Uterus (tissue), 3 donors: ENCODE measurements at regions not wholly inside any gene's neighbourhood (a gene's known extent, or its start where the extent isn't known, plus 50 kb on each side); places are given as distances from the start of the nearest gene placed in this dataset.

Experiments
- DNase-seq, 2 donors: peaks; one replicate each; pipeline ENCODE4 v3.0.0-alpha.2; 2019 to 2020
- H3K27ac ChIP-seq, 2 donors: fragments of 200-600 bp; sonication (generic); 1 replicate in 1 of 2; 2 replicates in 1 of 2; pipeline ENCODE4 v1.5.1; 2016 to 2018
- H3K27me3 ChIP-seq, 2 donors: fragments of 200-600 bp; sonication (generic); one replicate each; pipeline ENCODE4 v1.5.1; 2018 to 2019; ENCODE audit warnings: control low read depth in 1 of 2
- H3K36me3 ChIP-seq, 2 donors: fragments of 200-600 bp; sonication (generic); one replicate each; pipeline ENCODE4 v1.5.1; 2019; ENCODE audit warnings: control low read depth in 1 of 2
- H3K4me1 ChIP-seq, 2 donors: fragments of 200-600 bp; sonication (generic); one replicate each; pipeline ENCODE4 v1.5.1; 2018 to 2019; ENCODE audit warnings: control low read depth in 1 of 2
- H3K4me3 ChIP-seq, 2 donors: fragments of 200-600 bp; sonication (generic); 1 replicate in 1 of 2; 2 replicates in 1 of 2; pipeline ENCODE4 v1.5.1; 2018 to 2019; ENCODE audit warnings: mild to moderate bottlenecking in 1 of 2
- H3K9me3 ChIP-seq, 2 donors: fragments of 200-600 bp; sonication (generic); one replicate each; pipeline ENCODE4 v1.5.1; 2019; ENCODE audit warnings: control low read depth in 1 of 2
- POLR2A ChIP-seq, 2 donors: fragments of 450-650 bp; IDR thresholded peaks; one replicate each; pipeline ENCODE4 v1.6.1; 2016; ENCODE audit warnings: antibody characterized with exemption in 2 of 2, mild to moderate bottlenecking in 1 of 2, moderate library complexity in 1 of 2
- intact Hi-C: fragments of 100-400 bp; cut with DNase I; formaldehyde crosslinking; loops from one replicate; pipeline ENCODE4 v1.15.1; 2023; ENCODE audit warnings: low total_unique reads
- TF ChIP-seq, protein P1 (sequence below), 4 experiments: fragments of 200-600 bp in 2 of 4; fragments of 450-650 bp in 2 of 4; sonication (generic) in 2 of 4; IDR thresholded peaks; one replicate each; pipeline ENCODE4 v1.5.1; 2016 to 2019; ENCODE audit warnings: antibody characterized with exemption in 4 of 4, mild to moderate bottlenecking in 2 of 4, moderate library complexity in 1 of 4
- donor health status: DM: yes; HTN: yes; CAD: no.

- no peak overlapping the region for H3K4me3 ChIP-seq
- H3K9me3 ChIP-seq, result no peaks in the 10 kb centered on the region
- no peak for DNase-seq
- TF ChIP-seq, protein P1, sequence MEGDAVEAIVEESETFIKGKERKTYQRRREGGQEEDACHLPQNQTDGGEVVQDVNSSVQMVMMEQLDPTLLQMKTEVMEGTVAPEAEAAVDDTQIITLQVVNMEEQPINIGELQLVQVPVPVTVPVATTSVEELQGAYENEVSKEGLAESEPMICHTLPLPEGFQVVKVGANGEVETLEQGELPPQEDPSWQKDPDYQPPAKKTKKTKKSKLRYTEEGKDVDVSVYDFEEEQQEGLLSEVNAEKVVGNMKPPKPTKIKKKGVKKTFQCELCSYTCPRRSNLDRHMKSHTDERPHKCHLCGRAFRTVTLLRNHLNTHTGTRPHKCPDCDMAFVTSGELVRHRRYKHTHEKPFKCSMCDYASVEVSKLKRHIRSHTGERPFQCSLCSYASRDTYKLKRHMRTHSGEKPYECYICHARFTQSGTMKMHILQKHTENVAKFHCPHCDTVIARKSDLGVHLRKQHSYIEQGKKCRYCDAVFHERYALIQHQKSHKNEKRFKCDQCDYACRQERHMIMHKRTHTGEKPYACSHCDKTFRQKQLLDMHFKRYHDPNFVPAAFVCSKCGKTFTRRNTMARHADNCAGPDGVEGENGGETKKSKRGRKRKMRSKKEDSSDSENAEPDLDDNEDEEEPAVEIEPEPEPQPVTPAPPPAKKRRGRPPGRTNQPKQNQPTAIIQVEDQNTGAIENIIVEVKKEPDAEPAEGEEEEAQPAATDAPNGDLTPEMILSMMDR (IDR thresholded peaks at IDR 0.05), result no peak
- TF ChIP-seq POLR2A (IDR thresholded peaks at IDR 0.05), result no peak
- intact Hi-C loops, result no loop called here
- no peaks in the 10 kb centered on the region for H3K36me3 ChIP-seq
- no peaks in the 10 kb centered on the region for H3K4me1 ChIP-seq
- no peak overlapping the region for H3K27ac ChIP-seq
- H3K27me3 ChIP-seq, result no peaks in the 10 kb centered on the region
These were observed 899.3 kb downstream of the STIM2 start for GRCh38 chr4:27759611-27760575.

- TF ChIP-seq, protein P1 (IDR thresholded peaks at IDR 0.05), result no peak
- TF ChIP-seq POLR2A (IDR thresholded peaks at IDR 0.05), result no peak
- H3K36me3 ChIP-seq, result no peaks in the 10 kb centered on the region
- no peaks in the 10 kb centered on the region for H3K4me1 ChIP-seq
- intact Hi-C loops, result no loop called here
- DNase-seq, result no peak
- no peak overlapping the region for H3K27ac ChIP-seq
- H3K27me3 ChIP-seq, result no peaks in the 10 kb centered on the region
- no peaks in the 10 kb centered on the region for H3K9me3 ChIP-seq
- no peak overlapping the region for H3K4me3 ChIP-seq
These were observed 903.3 kb downstream of the STIM2 start for GRCh38 chr4:27763830-27764525.

- no peaks in the 10 kb centered on the region for H3K36me3 ChIP-seq
- no peaks in the 10 kb centered on the region for H3K9me3 ChIP-seq
- no peaks in the 10 kb centered on the region for H3K27me3 ChIP-seq
- no peak for DNase-seq
- TF ChIP-seq POLR2A (IDR thresholded peaks at IDR 0.05), result no peak
- TF ChIP-seq, protein P1 (IDR thresholded peaks at IDR 0.05), result no peak
- no peaks in the 10 kb centered on the region for H3K4me1 ChIP-seq
- no peak overlapping the region for H3K4me3 ChIP-seq
- H3K27ac ChIP-seq, result no peak overlapping the region
- intact Hi-C loops, result no loop called here
These were observed 903.8 kb downstream of the STIM2 start for GRCh38 chr4:27764526-27764837.

- Histone ChIP-seq H3K27me3 (no peaks in the 10 kb centered on the region), H3K36me3 (no peaks in the 10 kb centered on the region), H3K4me1 (no peaks in the 10 kb centered on the region), H3K27ac (no peak overlapping the region), H3K4me3 (no peak overlapping the region), H3K9me3 (no peaks in the 10 kb centered on the region)
- DNase-seq, result no peak
- no peak for TF ChIP-seq POLR2A (IDR thresholded peaks at IDR 0.05)
- TF ChIP-seq, protein P1 (IDR thresholded peaks at IDR 0.05), result no peak
- intact Hi-C loops, result no loop called here
These were observed 910.3 kb downstream of the STIM2 start for GRCh38 chr4:27770895-27771294.

GRCh38 chr4:27775156-27775555 lies 914.5 kb downstream of the STIM2 start:
- no peak overlapping the region for H3K27ac ChIP-seq
- intact Hi-C loops, result no loop called here
- DNase-seq, result no peak
- no peaks in the 10 kb centered on the region for H3K27me3 ChIP-seq
- no peaks in the 10 kb centered on the region for H3K9me3 ChIP-seq
- TF ChIP-seq POLR2A (IDR thresholded peaks at IDR 0.05), result no peak
- H3K4me3 ChIP-seq, result no peak overlapping the region
- no peaks in the 10 kb centered on the region for H3K4me1 ChIP-seq
- H3K36me3 ChIP-seq, result no peaks in the 10 kb centered on the region
